ENCODE measurements at regions not wholly inside any gene's neighbourhood (a gene's known extent, or its start where the extent isn't known, plus 50 kb on each side); places are given as distances from the start of the nearest gene placed in this dataset.

GRCh38 chr14:58702441-58703160 lies 64.8 kb downstream of the DACT1 start:
- TF ChIP-seq CTCF (IDR thresholded peaks at IDR 0.05 in 4 of 5, conservative IDR thresholded peaks at IDR 0.05 in 1 of 5) (no peak), POLR2A (IDR thresholded peaks at IDR 0.05) (no peak)

All from gastrocnemius medialis (tissue), 4 donors.